PC-3 (cell line): ENCODE measurements at regions not wholly inside any gene's neighbourhood (a gene's known extent, or its start where the extent isn't known, plus 50 kb on each side); places are given as distances from the start of the nearest gene placed in this dataset.

Experiments
- ATAC-seq: fragments of 200-7000 bp; cut with Tn5 transposase; 2 replicates; pipeline ENCODE4 v1.9.1; 2020; ENCODE audit warnings: mild to moderate bottlenecking, moderate library complexity
- BruUV-seq: library from RNA; stranded (reverse); fragments of 400-500 nt; replicated peaks from 2 replicates; lab custom pipeline; 2021; lab: Mats Ljungman, UMichigan
- CTCF ChIA-PET: fragments of 300-600 bp; sonication (Branson Sonifier 250); formaldehyde crosslinking; loops from one replicate; lab custom pipeline; 2022; ENCODE audit warnings: antibody characterized with exemption; lab: Charles Lee
- POLR2A ChIA-PET: fragments of 300-600 bp; sonication (Branson Sonifier 250); formaldehyde crosslinking; loops from one replicate; lab custom pipeline; 2022; ENCODE audit warnings: antibody characterized with exemption; ENCODE audit not compliant: unreplicated experiment; lab: Charles Lee
- DNase-seq: peaks from one replicate; pipeline ENCODE4 v3.0.0-alpha.2; 2015
- H2AFZ ChIP-seq: fragments of 300-600 bp; sonication (generic); 2 replicates; pipeline ENCODE4 v1.6.0; 2016; ENCODE audit warnings: antibody characterized with exemption, low read length
- H3F3A ChIP-seq: fragments of 300-600 bp; sonication (generic); one replicate; pipeline ENCODE4 v1.6.0; 2017; ENCODE audit warnings: antibody characterized with exemption, low read length, control low read depth, mild to moderate bottlenecking; ENCODE audit not compliant: unreplicated experiment
- H3K27ac ChIP-seq: fragments of 300-600 bp; sonication (generic); 2 replicates; pipeline ENCODE4 v1.5.1; 2016; ENCODE audit warnings: mild to moderate bottlenecking, low read length
- H3K27me3 ChIP-seq: fragments of 300-600 bp; sonication (generic); 2 replicates; pipeline ENCODE4 v1.6.1; 2016; ENCODE audit warnings: low read length, mixed read lengths
- H3K36me3 ChIP-seq: fragments of 300-600 bp; sonication (generic); 2 replicates; pipeline ENCODE4 v1.6.1; 2016; ENCODE audit warnings: low read depth, mixed run types, low read length, mixed read lengths
- H3K4me1 ChIP-seq: fragments of 300-600 bp; sonication (generic); 2 replicates; pipeline ENCODE4 v1.5.1; 2016; ENCODE audit warnings: low read length; ENCODE audit not compliant: insufficient read depth
- H3K4me2 ChIP-seq: fragments of 300-600 bp; sonication (generic); 2 replicates; pipeline ENCODE4 v1.6.0; 2016; ENCODE audit warnings: low read length
- H3K4me3 ChIP-seq: fragments of 300-600 bp; sonication (generic); 2 replicates; pipeline ENCODE4 v1.5.1; 2016; ENCODE audit warnings: mild to moderate bottlenecking, low read length, mixed read lengths
- H3K79me2 ChIP-seq: fragments of 300-600 bp; sonication (generic); 2 replicates; pipeline ENCODE4 v1.6.1; 2017; ENCODE audit warnings: low read length, mixed read lengths
- H3K9ac ChIP-seq: fragments of 300-600 bp; sonication (generic); 2 replicates; pipeline ENCODE4 v1.6.0; 2016; ENCODE audit warnings: mild to moderate bottlenecking, low read length
- H3K9me2 ChIP-seq: fragments of 300-600 bp; sonication (generic); replicated peaks from 2 replicates; pipeline ENCODE4 v1.6.1; 2016; ENCODE audit warnings: mixed run types, low read length, mixed read lengths
- H3K9me3 ChIP-seq: fragments of 300-600 bp; sonication (generic); 2 replicates; pipeline ENCODE4 v1.6.1; 2016; ENCODE audit warnings: low read length, mixed read lengths
- H4K20me1 ChIP-seq: fragments of 300-600 bp; sonication (generic); 2 replicates; pipeline ENCODE4 v1.6.1; 2016; ENCODE audit warnings: low read length, mixed read lengths
- EZH2 ChIP-seq: fragments of 300-600 bp; sonication (generic); IDR thresholded peaks from one replicate; pipeline ENCODE4 v1.6.1; 2017; ENCODE audit warnings: antibody characterized with exemption, mild to moderate bottlenecking, low read length; ENCODE audit not compliant: unreplicated experiment
- EZH2phosphoT487 ChIP-seq: fragments of 300-600 bp; sonication (generic); IDR thresholded peaks from 2 replicates; pipeline ENCODE4 v1.6.1; 2018; ENCODE audit warnings: mild to moderate bottlenecking, antibody characterized with exemption, low read length, borderline replicate concordance
- intact Hi-C: fragments of 100-400 bp; cut with micrococcal nuclease; formaldehyde crosslinking; loops from 2 replicates; pipeline ENCODE4 v1.9.0; 2023
- TF ChIP-seq, protein P1 (sequence below): fragments of 300-600 bp; sonication (generic); conservative IDR thresholded peaks from 2 replicates; pipeline ENCODE4 v1.5.1; 2017; ENCODE audit warnings: antibody characterized with exemption, low read depth, mild to moderate bottlenecking, low read length

DNA sequence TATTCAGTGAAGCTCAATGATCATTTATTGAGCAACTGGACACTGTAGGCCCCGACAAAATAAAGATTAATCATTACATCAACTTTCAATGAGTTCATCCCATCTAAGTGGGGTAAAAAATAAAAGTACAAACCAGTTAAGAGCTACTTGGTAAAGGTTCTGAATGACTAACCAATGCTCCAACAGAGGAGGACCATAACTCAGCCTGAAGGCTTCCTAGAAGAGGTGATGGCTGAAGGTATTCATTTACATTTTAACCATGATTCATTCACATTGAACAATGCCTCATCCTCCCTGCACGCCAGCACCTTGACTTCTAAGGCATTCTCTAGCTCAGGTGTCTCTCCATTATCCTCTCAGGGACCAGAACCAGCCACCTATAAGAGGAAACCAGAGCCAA lies 201.4 kb downstream of the ZNF462 start:
- TF ChIP-seq EZH2: no peak
- TF ChIP-seq, protein P1, sequence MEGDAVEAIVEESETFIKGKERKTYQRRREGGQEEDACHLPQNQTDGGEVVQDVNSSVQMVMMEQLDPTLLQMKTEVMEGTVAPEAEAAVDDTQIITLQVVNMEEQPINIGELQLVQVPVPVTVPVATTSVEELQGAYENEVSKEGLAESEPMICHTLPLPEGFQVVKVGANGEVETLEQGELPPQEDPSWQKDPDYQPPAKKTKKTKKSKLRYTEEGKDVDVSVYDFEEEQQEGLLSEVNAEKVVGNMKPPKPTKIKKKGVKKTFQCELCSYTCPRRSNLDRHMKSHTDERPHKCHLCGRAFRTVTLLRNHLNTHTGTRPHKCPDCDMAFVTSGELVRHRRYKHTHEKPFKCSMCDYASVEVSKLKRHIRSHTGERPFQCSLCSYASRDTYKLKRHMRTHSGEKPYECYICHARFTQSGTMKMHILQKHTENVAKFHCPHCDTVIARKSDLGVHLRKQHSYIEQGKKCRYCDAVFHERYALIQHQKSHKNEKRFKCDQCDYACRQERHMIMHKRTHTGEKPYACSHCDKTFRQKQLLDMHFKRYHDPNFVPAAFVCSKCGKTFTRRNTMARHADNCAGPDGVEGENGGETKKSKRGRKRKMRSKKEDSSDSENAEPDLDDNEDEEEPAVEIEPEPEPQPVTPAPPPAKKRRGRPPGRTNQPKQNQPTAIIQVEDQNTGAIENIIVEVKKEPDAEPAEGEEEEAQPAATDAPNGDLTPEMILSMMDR: no peak
- no peak for TF ChIP-seq EZH2phosphoT487
- Histone ChIP-seq H3K9me2 (no peaks in the 10 kb centered on the region), H3K27me3 (no peaks in the 10 kb centered on the region), H3K27ac (no peak overlapping the region), H3K4me1 (no peaks in the 10 kb centered on the region), H3K4me2 (no peak overlapping the region), H3K9ac (no peak overlapping the region), H3K4me3 (no peak overlapping the region), H2AFZ (no peak overlapping the region), H3K36me3 (no peaks in the 10 kb centered on the region), H3K79me2 (no peaks in the 10 kb centered on the region), H3K9me3 (no peaks in the 10 kb centered on the region), H4K20me1 (no peaks in the 10 kb centered on the region), H3F3A (no peaks in the 10 kb centered on the region)
- intact Hi-C loops: no loop called here
- BruUV-seq: no TSS peak
- ATAC-seq (no peak), DNase-seq (no peak)
- ChIA-PET POLR2A (no interaction called here), CTCF (no interaction called here)

DNA sequence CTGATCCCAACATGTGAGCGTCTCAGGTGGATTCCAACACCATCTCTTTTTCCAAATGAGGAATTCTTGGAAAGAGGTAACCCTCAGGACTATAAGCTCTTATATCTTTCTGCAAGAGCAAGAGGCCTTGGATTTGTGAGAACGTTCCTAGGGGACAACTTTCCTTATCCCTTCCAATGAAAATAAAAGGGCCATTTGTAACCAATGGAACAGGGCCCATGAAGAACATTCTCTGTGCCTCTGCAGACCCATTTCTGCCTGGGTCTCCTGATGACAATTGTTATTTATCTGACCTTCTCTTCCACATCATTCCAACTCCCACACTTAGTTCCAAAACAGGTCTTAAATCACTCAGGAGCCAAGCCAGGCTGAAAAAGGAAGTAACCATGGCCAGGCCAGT lies 202.6 kb downstream of the ZNF462 start:
- Histone ChIP-seq H3K27me3 (no peaks in the 10 kb centered on the region), H3K4me1 (no peaks in the 10 kb centered on the region), H3K4me2 (no peak overlapping the region), H3K9me3 (no peaks in the 10 kb centered on the region), H3K27ac (no peak overlapping the region), H3K4me3 (no peak overlapping the region), H3F3A (no peaks in the 10 kb centered on the region), H3K9me2 (no peaks in the 10 kb centered on the region), H3K79me2 (no peaks in the 10 kb centered on the region), H3K36me3 (no peaks in the 10 kb centered on the region), H3K9ac (no peak overlapping the region), H2AFZ (no peak overlapping the region), H4K20me1 (no peaks in the 10 kb centered on the region)
- ChIA-PET POLR2A (no interaction called here), CTCF (interaction anchor here (0.7 kb wide), 1 partner anchor 29 kb away, joined by 4 read pairs; no protein-coding TSS in a partner anchor)
- intact Hi-C loops: no loop called here
- DNase-seq (no peak), ATAC-seq (no peak)
- TF ChIP-seq EZH2phosphoT487 (no peak), EZH2 (no peak)
- TF ChIP-seq, protein P1: no peak
- BruUV-seq: no TSS peak

DNA sequence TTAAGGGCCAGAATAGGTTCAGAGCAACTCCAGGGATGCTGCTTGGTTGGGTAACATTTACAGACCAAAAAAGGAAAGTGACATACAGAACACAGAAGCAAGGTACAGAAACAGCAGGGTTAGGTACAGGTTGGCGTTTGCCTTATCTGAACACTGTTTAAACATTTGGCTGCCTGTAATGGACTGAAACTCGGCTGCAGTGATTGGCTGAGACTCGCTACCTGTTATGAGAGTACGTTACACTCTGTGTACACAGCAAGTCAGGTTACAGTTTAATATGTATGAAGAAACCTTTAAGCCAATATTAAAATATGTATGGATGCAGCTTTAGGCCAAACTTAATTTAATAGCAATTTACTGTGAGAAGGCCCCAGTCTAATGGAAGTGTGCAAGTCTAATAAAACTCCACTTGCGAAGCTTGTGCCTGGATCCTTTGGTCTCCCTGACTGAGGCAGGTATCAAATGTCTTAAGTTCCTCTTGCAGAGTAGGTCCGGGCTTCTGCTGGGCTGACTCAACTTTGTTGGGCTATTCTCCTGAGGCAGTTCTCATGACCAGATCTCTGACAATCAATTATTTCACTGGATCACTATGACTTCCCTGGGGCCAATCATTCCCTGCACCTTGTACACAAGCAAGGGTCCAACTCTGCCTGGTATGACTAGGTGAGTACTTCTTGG lies 204.9 kb downstream of the ZNF462 start:
- Histone ChIP-seq H4K20me1 (no peaks in the 10 kb centered on the region), H3K27ac (no peak overlapping the region), H3F3A (no peaks in the 10 kb centered on the region), H2AFZ (no peak overlapping the region), H3K4me3 (no peak overlapping the region), H3K9me3 (no peaks in the 10 kb centered on the region), H3K4me1 (no peaks in the 10 kb centered on the region), H3K27me3 (no peaks in the 10 kb centered on the region), H3K79me2 (no peaks in the 10 kb centered on the region), H3K4me2 (no peak overlapping the region), H3K9me2 (no peaks in the 10 kb centered on the region), H3K9ac (no peak overlapping the region), H3K36me3 (no peaks in the 10 kb centered on the region)
- ChIA-PET POLR2A (no interaction called here), CTCF (no interaction called here)
- ATAC-seq (no peak), DNase-seq (no peak)
- BruUV-seq: no TSS peak
- intact Hi-C loops: no loop called here
- TF ChIP-seq, protein P1: no peak
- TF ChIP-seq EZH2phosphoT487 (no peak), EZH2 (no peak)
